Psoas muscle (tissue), 7 donors: ENCODE measurements at regions not wholly inside any gene's neighbourhood (a gene's known extent, or its start where the extent isn't known, plus 50 kb on each side); places are given as distances from the start of the nearest gene placed in this dataset.
A peak's percentile ranks its signal among the peaks of the same experiment; 100 is the strongest.

ENCODE experiments used
- ATAC-seq, 4 donors: fragments of 200-7000 bp; cut with Tn5 transposase; one replicate each; pipeline ENCODE4 v1.9.1; 2020; ENCODE audit warnings: moderate library complexity in 3 of 4, mild to moderate bottlenecking in 2 of 4
- DNase-seq, 2 donors: peaks; one replicate each; pipeline ENCODE4 v3.0.0-alpha.2; 2020
- H3K27ac ChIP-seq: fragments of 200-600 bp; one replicate; pipeline ENCODE4 v1.8.0; 2022
- H3K27me3 ChIP-seq, 3 donors: fragments of 200-600 bp in 1 of 3; one replicate each; pipeline versions ENCODE4 v1.6.1 to v1.8.0; 2013 to 2022; ENCODE audit warnings: low read length in 2 of 3, mild to moderate bottlenecking in 2 of 3, moderate library complexity in 1 of 3; ENCODE audit not compliant: insufficient read depth in 3 of 3
- H3K36me3 ChIP-seq, 2 donors: fragments of 200-600 bp in 1 of 2; one replicate each; pipeline versions ENCODE4 v1.6.1 to v1.8.0; 2013 to 2022; ENCODE audit warnings: low read depth in 1 of 2, mild to moderate bottlenecking in 1 of 2, moderate library complexity in 1 of 2; ENCODE audit not compliant: insufficient read depth in 1 of 2
- H3K4me1 ChIP-seq: fragments of 200-600 bp; one replicate; pipeline ENCODE4 v1.8.0; 2022
- H3K4me3 ChIP-seq: fragments of 200-600 bp; one replicate; pipeline ENCODE4 v1.8.0; 2022; ENCODE audit warnings: mild to moderate bottlenecking
- H3K9me3 ChIP-seq: fragments of 200-600 bp; one replicate; pipeline ENCODE4 v1.8.0; 2022
- WGBS, 3 donors: extraction: QIAGEN DNeasy Blood & Tissue Kit; methylation state at CpG; one replicate each; pipeline versions ENCODE4 v1.1.6 to v1.1.7; 2013; 5-methylcytosine and 5-hydroxymethylcytosine counted together
- intact Hi-C, 2 donors: fragments of 100-400 bp; cut with DNase I; formaldehyde crosslinking; loops; one replicate each; pipeline versions ENCODE4 v1.11.0 to v1.14.2; 2022
- TF ChIP-seq, protein P1 (sequence below): fragments of 200-600 bp; IDR thresholded peaks from one replicate; pipeline ENCODE4 v1.8.0; 2022; ENCODE audit warnings: antibody characterized with exemption
- donor health status: healthy with polysubstance abuse.
- donor health status: DM: no; HTN: no; CAD: no; lungs with moderate emphysema.
- donor health status: Bipolar disorder and iron deficiency.
- donor health status: healthy.
- donor health status: DM: yes; HTN: yes; CAD: no.
- donor health status: DM: no; HTN: no; CAD: no.
- donor health status: DM: yes; HTN: yes; CAD: no.

GRCh38 chr2:176454893-176455815, 185.9 kb downstream of the MTX2 start:
- H3K27ac ChIP-seq, result peak overlapping the region; percentile 19
- peaks cover 3% of the 10 kb centered on the region for H3K4me1 ChIP-seq
- DNase-seq (peak; percentile 77 to 88), ATAC-seq (peak; percentile 64 to 89 (median 84))
- H3K9me3 ChIP-seq, result no peaks in the 10 kb centered on the region
- WGBS, 3 donors, result 15 to 20% (median 18%) methylated on average over 11 of the region's 11 CpGs
- TF ChIP-seq, protein P1, sequence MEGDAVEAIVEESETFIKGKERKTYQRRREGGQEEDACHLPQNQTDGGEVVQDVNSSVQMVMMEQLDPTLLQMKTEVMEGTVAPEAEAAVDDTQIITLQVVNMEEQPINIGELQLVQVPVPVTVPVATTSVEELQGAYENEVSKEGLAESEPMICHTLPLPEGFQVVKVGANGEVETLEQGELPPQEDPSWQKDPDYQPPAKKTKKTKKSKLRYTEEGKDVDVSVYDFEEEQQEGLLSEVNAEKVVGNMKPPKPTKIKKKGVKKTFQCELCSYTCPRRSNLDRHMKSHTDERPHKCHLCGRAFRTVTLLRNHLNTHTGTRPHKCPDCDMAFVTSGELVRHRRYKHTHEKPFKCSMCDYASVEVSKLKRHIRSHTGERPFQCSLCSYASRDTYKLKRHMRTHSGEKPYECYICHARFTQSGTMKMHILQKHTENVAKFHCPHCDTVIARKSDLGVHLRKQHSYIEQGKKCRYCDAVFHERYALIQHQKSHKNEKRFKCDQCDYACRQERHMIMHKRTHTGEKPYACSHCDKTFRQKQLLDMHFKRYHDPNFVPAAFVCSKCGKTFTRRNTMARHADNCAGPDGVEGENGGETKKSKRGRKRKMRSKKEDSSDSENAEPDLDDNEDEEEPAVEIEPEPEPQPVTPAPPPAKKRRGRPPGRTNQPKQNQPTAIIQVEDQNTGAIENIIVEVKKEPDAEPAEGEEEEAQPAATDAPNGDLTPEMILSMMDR, result peak; percentile 98
- intact Hi-C loops, result loop anchor here (2.0 to 10.0 kb wide), 6 partner anchors 100 to 328 kb away; partner anchors contain the start of gene HOXD8 (in 2 of the 2)
- H3K4me3 ChIP-seq, result no peak overlapping the region
- no peaks in the 10 kb centered on the region for H3K36me3 ChIP-seq
- no peaks in the 10 kb centered on the region for H3K27me3 ChIP-seq

DNA sequence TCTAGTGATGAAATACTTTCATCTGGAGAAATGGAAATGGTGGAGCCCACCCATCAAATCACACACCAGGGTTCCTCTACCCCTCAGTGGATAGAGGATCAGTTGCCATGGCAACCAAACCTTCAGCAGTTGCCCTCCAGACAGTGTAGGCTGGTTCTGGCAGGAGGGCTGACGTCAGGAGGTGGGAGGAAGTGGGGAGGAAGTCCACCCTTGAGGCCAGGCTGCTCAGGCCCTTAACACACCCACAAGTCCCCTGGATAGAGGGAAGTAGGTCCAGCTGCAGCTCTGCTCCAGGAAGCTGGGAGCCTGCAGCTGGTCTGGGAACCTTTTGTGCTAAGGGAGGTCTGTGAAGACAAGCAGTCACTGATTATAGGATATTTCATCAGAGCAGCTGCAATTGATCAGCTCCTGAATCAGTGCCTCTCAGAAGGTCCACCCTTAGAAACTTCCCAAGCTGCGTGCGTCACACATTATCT, 186.6 kb downstream of the MTX2 start:
- Histone ChIP-seq H3K4me1 (peaks cover 3% of the 10 kb centered on the region), H3K9me3 (no peaks in the 10 kb centered on the region), H3K36me3 (no peaks in the 10 kb centered on the region), H3K27me3 (no peaks in the 10 kb centered on the region), H3K27ac (peak overlapping the region; percentile 19), H3K4me3 (no peak overlapping the region)
- TF ChIP-seq, protein P1, result no peak
- DNase-seq (peak; percentile 60 to 76), ATAC-seq (peak; percentile 35 to 80 (median 69))
- 54 to 65% (median 54%) methylated on average over 3 of the region's 3 CpGs for WGBS, 3 donors
- intact Hi-C loops, result loop anchor here (2.0 to 10.0 kb wide), 5 partner anchors 99 to 329 kb away; partner anchors contain the start of gene HOXD8 (in 2 of the 2)

DNA sequence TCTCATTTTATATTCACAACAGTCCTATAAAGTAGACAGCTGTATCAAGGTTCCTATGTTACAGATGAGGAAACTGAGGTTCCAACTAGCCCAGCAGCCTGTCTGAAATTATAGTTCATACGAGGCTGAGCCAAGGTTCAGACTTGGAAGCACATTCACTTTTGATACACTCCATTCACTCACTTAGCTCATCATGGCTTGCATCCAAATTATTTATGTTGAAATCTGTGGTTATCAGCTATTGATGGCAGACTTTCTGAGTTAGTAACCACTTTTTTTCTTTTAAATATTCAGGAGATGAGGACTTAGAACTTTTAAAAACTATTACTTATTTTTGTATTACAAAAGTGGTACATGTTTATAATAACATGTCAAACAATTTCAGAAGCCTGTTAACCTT, 188.2 kb downstream of the MTX2 start:
- ATAC-seq (no peak), DNase-seq (no peak)
- intact Hi-C loops, result loop anchor here (5.0 to 10.0 kb wide), 3 partner anchors 97 to 330 kb away; partner anchors contain the start of gene HOXD8 (in 2 of the 2)
- TF ChIP-seq, protein P1, result no peak
- H3K4me1 ChIP-seq, result peaks cover 3% of the 10 kb centered on the region
- no peaks in the 10 kb centered on the region for H3K36me3 ChIP-seq
- H3K27ac ChIP-seq, result no peak overlapping the region
- no peak overlapping the region for H3K4me3 ChIP-seq
- 53 to 66% (median 60%) methylated on average over 1 of the region's 1 CpG for WGBS, 3 donors
- no peaks in the 10 kb centered on the region for H3K9me3 ChIP-seq
- H3K27me3 ChIP-seq, result no peaks in the 10 kb centered on the region

DNA sequence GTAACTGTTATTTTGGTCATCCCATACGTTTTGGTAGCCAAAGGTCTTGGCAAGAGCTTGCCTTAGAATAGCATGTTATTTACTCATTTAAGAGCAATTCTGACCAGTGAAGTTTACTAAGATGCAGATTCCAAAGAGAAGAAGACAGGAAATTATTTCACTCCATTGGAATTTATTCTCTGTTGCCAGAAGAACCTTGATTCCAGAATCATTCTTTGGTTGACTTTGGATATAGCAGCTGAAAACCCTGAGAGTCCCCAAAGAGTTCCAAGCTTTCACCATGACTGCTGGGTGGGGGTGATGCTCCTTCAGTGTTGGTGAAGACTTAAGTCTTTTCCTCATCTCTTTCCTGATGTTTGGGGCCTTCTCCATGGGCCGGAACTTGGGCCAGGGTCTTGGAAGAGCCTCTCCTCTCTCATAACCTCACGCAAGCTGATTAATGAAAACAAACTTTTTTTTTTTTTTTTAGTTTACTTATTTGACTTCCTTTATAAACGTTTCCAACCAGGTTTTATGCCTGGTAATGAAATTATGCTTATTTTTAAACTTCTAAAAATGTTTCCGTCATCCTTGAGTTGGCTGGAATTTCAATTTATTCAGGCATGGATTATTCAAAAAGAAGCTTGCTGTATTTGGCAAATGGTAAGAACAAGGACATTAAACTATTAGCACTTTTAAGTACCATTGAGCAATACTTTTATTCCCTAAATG, 192.0 kb downstream of the MTX2 start:
- no peaks in the 10 kb centered on the region for H3K36me3 ChIP-seq
- TF ChIP-seq, protein P1, result no peak
- peak in 2 of 4 donors; percentile 39 to 67 for ATAC-seq
- peak overlapping the region; percentile 1 for H3K27ac ChIP-seq
- H3K9me3 ChIP-seq, result no peaks in the 10 kb centered on the region
- intact Hi-C loops, result no loop called here
- peaks cover 0 to 2% (median 0%) of the 10 kb centered on the region in 3 donors for H3K27me3 ChIP-seq
- DNase-seq, result no peak
- H3K4me3 ChIP-seq, result no peak overlapping the region
- H3K4me1 ChIP-seq, result no peaks in the 10 kb centered on the region
- 35 to 53% (median 38%) methylated on average over 5 of the region's 5 CpGs for WGBS, 3 donors
